ENCODE measurements at regions not wholly inside any gene's neighbourhood (a gene's known extent, or its start where the extent isn't known, plus 50 kb on each side); places are given as distances from the start of the nearest gene placed in this dataset.

DNA sequence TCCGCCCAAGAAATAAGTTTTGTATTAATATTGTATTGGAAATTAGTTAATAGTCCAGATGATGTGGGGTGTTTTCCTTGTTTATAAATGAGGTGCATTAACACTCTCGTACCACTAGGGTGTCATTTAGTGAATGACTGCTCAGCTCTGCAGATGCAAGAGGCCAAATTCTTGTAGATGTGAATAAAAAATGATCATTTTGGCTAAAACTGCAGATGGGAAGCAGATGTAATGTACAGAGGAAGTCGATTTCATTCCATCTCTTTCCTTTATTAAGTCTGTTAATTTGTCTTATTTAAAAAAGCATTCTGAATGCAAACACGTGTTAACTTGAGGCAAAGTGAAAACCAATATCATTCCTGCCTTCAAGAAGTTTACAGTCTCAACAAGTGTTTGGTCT is 108.1 kb downstream of the DHX15 start:
- peak; percentile 29 for DNase-seq (ENCODE audit: low spot score)

DNA sequence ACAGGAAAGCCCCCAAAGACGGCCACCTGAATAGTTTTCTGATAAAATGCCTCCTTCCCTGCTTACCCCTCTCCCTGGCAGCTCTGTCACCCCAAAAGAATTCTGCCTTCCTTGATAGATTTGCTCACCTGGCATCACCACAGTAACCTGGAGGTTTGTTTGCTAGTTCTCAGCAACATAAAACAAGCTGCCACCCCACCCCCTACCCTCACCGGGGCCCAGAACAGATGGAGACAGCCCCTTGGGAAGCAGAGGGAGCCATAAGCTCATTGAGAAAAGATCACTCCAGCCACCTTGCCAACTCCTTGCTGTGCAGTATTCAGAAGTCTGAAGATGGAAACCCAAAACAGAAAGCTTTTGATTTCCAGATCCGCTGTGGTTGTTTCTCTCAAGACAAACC is 108.6 kb downstream of the DHX15 start:
- DNase-seq (ENCODE audit: low spot score): no peak

DNA sequence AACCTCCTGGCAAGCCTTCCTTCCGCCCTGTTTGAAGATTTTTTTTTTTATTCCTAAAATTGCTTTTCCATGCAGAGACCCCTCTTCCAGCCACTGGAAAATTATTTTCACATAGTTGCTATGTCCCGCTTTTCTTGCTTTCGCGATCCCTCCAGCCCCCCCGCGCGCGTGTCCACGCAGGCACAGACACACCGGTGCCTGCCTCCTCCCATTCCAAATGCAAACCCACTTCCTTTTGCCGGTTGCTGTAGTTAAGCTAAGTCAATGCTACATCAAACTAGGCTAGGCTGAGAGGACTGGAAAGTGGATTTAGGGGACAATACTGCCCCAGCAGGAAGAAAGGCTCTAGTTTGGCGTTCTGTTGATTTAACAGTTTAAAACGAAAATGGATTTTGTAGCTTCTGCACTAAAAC is 111.0 kb downstream of the DHX15 start:
- peak; percentile 39 for DNase-seq (ENCODE audit: low spot score)

DNA sequence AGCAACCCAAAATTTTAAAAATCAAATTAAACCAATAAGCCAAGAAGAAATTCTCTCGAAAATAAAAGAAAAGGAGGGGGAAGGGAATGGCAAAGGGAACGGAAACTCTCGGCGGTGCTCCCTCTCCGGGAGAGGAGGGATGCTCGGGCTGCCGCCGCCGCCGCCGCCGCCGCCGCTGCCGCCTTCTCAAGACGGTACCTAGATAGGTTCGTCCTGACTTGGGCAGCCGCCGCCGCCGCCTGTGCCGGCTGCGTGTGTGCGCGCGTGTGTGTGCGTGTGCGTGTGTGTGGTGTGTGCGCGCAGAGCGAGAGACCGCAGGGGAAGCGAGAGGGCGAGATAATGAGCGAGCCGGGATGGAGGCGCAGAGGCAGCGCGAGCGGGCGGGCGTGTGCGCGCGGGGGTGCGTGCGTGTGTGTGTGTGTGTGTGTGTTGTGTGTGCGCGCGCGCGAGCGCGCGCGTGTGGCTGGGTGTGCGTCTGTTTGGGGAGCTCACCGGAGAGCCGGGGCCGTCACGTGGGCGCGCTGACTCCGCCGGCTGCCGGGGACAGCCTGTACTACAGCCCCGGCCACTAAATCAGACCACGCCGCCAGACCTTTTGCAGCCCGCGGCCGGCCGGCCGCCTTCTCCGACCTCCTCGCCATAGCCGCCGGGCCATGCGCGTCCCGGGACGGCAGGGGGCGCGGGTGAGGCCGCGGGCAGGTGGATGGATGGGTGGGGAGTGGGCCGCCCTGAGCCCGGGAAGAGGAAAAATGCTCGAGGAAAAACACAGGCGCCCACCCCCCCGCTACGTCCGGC is 111.6 kb downstream of the DHX15 start:
- peak; percentile 64 for DNase-seq (ENCODE audit: low spot score)

DNA sequence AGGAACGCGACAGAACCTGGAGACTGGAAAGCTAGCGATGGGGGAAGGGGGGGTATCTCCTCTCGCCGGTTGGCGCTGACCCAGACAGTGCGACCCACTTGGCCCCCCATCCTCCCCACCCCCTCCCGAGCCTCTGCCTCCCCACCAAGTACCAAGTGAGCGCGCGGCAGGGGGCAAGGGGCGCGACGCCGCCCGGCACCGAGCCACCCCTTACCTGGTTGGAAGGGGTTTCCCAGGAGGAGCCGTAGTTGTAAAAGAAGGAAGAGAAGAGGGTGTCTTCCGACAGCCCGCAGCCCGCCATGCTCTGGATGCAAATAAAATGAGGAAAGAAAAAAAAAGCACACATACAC is 112.2 kb downstream of the DHX15 start:
- no peak for DNase-seq (ENCODE audit: low spot score)

DNA sequence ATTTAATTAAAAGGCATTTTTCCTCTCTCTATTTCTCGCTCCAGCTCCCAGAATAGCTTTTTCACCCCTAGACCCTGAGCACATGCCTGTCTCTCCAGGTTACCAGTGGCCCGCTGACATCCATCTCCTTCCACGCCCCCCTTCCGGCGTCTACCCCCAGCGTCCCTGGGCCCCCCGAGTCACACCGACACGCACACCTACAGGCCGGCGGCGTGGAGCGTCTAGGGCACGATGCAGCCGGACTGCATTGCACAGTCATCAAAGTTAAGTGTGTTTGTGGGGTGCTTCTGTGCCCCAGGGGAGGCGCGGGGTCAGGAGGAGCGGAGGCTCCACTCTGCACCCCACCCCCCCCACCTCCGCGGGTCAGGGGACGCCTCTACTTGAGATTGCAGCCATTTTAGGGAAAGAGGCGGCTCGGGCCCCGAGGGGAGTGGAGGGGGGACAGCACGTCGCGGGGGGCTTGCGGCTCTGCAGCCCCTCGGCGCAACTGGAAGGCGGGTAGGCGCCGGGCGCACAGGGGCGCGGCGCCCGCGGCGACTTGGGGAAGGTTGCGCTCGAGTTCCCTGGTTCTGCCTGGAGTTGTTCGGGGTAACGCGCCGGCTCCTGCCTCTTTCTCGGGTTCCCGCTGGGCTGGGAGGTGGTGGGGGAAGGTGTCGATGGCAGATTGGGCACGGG is 112.7 kb downstream of the DHX15 start:
- DNase-seq (ENCODE audit: low spot score): no peak

DNA sequence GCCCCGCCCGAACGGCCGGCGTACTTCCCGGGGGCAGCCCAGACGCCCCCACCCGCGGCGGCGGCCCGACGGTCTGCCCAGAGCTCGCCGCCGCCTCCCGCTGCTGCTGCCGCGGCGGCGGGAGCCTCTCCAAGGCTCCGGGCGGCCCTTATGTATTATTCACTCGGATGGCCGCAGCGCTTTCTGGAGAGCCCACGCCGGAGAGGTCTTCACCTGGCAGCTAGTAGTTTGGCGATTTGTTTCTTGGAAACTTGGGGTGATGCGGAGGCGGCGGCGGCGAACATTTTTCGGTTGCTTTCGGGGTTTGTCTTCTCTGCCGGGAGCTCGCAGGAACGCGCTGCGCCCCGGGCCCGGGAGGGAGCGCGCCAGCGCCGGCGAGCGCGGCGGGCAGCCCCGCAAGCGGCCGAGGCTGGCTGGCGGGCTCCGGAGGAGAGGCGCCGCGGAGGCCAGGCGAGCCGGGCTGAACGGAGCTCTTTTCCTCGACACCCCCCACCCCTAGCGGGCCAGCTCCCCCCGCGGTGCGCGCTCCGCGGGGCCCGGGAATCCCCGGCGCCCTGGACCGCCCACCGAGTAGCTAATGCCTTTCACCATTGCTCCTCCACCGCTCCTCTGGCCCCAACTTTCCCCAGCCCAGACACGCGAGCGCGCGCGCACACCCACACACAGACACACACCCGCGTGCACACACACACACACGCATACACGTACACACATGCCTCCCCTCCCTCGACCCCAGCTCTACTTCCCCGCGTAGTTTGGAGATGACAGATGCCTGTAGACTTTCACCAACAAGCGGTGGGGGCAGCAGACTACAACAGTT is 113.5 kb downstream of the DHX15 start:
- no peak for DNase-seq (ENCODE audit: low spot score)

DNA sequence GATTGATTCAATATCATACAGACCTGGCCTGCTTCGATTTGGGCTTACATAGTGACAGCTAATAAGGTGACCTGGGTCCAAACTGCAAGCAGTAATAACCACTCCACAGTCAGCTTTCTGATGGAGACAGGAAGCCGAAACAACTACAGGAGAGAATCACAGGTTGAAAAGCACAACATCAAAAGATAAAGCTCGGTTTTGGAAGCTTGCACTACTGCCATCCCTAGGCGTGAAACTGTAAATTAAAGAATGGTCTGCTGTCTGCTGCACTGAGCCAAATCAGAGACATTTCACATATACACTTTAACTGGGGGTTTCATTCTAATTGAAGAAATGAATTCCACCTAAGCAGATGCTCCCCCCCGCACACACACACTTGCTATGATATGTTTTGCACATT is 116.3 kb downstream of the DHX15 start:
- DNase-seq (ENCODE audit: low spot score): no peak

DNA sequence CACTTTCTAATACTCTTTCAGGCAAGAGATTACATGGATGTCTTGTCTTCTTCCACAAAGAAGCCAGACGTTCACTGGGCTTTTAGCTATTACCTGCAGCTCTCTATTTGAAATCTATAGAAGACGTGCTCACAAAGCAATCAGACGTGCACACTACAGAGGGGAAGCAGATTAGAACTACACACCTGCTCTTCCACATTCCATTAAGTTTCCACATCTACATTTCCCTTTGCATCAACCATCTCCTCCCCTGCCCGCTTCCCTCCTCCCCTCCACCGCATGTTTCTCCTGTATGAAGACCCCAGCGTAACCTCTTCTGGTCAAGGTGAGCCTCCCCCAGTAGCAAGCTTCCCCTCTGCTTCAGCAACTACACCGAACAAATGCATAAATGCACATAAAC is 119.8 kb downstream of the DHX15 start:
- DNase-seq (ENCODE audit: low spot score): no peak

DNA sequence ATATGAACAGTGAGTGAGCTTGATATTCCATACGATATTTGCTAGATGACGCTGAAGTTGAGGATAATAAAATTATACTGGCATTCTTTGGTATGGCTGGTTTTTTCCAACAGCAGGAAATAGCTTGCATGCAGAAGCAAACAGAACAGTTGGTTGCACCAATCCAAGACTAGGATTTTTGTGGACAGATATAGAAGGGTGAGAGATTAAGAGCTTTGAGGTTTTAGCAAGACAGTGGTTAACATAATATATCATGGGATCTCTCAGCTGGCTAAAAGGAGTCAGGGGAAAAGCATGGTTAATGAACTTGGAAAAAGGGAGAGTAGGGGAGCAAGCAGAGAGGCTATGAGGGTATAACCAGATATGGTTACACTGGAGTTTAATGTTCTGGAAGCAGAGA is 127.9 kb downstream of the DHX15 start:
- DNase-seq (ENCODE audit: low spot score): no peak

DNA sequence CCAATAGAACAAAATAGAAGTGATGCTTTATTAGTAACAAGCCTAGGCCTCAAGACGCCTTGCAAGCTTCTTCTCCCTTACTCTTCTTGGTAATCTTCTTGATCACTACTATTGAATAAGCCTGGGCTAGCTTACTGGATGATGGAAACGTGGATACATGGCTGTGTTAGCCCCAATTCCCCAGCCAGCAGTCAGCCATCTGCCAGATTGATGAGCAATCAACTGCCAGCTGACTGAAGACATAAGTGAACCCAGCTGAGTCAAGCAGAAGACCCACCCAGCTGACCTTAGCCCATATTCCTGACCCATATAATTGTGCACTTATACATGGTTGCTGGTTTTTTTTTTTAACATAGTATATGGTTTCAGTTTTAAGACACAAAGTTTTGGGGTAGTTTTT is 130.4 kb downstream of the DHX15 start:
- no peak for DNase-seq (ENCODE audit: low spot score)

DNA sequence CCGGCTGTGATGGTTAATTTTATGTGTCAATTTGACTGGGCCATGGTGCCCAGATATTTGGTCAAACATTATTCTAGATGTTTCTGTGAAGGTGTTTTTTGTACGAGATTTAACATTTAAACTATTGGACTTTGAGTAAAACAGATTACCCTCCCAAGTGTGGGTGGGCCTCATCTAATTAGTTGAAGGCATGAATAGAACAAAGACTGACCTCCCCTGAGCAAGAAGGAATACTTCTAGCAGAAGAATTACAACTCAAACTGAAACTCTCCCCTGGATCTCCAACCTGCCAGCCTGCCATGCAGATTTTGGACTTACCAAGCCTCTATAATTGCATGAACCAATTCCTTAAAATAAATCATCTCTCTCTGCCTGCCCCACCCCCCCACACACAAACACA is 132.5 kb downstream of the DHX15 start:
- DNase-seq (ENCODE audit: low spot score): no peak

DNA sequence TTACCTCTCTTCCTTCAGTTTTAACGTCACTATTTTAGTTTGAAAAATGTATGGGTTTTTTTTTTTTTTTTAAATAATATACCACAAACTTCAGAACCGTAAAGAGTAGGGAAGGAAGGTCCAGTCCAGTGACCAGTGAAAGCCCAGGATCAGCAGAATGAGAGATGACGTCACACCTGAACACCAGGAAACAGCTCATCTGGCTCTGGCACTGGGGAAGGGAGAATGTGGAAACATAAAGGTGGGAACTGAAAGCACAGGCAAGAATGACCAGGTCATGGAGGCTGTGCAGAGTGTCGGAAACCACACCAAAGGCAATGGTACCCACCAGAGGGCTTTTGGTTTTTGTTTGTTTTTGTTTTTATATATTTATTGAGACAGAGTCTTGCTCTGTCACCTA is 141.2 kb downstream of the DHX15 start:
- no peak for DNase-seq (ENCODE audit: low spot score)

DNA sequence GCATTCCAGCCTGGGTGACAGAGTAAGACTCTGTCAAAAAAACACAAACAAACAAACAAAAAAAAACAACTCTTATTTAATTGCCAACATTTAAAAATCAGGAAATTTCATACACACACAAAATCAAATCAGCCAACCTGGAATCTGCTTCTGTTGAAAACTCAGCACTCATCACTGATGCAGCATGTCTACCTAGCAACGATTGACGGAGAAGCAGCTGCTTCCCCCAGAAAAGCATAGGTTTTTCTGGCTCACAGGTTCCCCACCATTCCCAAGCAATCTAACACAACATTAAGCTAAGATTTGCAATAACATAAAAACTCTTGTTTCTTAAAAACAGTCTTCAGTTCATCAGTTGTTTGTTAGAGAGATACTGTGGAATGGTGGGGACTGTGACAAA is 143.6 kb downstream of the DHX15 start:
- DNase-seq (ENCODE audit: low spot score): no peak

DNA sequence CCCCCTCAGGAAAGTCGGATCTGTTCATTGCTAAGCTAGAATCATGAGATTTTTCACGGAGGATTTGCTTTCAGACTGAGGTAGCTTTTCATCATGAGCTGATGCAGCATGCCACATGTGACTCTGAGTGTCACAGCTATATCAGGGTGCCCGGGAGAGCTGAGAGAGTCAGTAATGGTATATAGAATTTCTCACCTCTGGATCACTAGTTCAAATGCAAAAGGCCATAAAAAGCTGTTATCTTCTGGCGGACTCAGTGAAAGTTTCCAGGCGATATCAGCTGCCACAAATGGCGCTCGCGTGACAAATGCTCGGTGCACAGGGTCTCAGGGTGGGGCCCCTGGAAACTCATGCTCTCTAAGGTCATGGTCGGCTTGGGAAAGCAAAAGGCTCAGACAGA is 150.1 kb downstream of the DHX15 start:
- DNase-seq (ENCODE audit: low spot score): no peak

DNA sequence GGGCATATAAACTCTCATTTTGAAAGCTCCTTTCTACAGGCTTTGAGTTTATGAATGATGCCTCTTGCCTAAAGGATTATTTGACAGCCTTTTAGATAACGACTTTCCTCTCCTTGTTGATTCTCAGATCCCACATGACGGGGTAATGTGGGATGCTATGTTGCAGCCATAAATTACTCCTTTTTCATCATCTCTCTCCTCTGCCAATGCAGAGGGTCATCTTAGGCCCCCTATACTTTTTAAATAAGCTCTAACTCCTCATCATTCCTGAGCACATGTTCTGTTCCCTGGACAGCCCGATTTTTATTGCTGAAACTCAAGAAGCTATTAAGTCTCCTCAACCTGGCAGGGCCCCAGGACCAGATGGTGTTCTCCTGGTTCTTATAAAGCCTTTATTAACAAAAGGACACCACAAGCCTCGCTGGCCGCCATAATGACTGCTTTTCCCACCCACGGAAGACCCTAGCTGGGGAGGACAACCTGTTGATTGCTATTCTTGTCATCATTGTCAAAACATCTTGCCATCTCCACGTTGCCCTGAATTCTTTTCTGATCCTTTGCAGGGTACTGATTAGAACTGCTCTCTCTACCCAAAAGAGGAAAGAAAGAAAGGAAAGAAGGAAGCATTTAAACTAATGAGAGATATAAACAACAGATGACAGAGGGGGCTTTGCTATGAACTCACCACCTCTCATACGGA is 150.7 kb downstream of the DHX15 start:
- DNase-seq (ENCODE audit: low spot score): no peak

DNA sequence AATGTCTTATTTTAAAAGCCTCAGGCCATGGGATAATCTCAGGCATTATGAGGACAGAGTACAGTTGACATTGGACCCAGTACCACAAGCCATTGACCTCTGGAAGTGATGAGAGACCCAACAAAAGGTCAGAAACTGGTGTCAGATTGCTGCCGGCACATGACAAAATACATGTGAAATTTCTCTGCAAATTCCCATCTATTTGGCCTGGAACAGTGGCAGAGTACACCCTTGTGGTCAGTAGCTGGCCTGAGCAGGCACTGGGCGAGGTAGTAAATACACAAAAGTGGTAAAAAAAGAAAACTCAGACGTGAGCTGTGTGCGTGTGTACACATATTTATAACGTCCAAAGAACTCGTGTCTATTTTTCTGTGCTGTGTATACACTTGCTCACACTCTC is 155.5 kb downstream of the DHX15 start:
- no peak for DNase-seq (ENCODE audit: low spot score)

DNA sequence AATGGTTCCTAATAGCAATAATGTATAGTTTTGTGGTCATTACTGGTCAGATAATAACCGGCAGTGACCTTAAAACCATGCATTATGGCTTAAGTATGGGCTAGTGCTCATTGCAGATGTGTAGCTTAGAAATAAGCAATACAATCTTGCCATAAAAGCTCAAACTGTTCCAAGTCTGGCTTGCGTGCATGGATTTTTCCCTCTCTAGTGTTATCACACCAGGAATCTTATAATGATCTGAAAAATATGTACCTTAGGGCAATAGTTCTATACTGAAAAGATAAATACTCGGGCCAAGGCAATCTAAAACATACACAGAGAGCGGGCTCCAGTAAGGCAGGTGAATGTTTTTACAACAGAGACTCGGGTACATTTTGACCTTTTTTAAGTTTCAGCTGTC is 157.8 kb downstream of the DHX15 start:
- DNase-seq (ENCODE audit: low spot score): no peak

DNA sequence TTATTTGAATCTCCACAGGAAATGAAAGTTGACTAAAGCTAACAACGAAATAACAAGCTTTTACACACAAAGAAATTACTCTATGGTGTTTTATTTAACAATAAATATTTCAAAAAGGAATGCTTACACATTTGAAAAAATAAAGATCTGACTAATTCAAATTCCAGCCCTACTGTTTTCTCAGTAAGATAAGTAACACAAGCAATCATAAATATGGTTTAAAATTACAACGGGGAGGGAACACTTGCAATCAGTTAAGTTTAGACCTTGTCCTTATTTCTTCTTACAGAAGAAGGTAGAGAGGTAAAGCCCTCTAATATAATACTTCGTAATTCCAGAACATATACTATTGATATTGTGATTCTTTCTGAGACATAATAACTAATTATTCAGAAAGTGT is 158.5 kb downstream of the DHX15 start:
- DNase-seq (ENCODE audit: low spot score): no peak

DNA sequence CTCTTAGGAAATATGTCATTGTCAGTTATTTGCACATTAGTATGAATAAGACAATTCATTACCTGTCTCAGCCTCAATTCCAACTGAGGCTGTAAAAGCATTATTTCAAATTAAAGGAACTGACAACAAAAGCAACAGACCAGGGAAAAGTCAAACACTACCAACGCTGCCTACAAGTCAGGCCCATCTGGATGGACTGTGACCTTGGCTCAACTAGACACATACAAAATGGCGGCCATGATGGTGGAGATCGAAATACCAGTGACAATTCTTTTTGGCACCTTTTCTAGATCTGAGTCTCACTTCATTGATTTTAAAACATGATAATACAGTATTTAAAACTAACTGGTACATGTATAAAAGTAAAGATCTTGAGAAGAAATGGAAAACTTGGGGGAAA is 160.7 kb downstream of the DHX15 start:
- DNase-seq (ENCODE audit: low spot score): no peak

DNA sequence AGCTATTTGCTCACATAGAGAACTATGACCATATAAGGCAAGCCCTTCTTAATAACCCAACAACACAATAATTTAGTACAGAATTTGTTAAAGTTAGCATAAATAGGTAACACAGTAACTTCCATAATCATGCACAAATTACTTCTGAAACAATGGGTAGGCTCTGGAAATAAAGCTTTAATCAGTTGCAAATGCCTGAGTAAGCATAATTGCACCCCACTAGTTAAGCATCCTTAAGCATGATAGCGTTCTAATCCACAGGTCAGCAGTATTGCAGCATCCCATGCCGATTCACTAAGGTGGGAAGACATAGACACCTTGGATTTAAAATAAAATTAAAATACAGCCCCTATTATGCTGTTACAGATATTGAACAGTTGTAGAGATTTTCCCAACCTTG is 161.7 kb downstream of the DHX15 start:
- no peak for DNase-seq (ENCODE audit: low spot score)

DNA sequence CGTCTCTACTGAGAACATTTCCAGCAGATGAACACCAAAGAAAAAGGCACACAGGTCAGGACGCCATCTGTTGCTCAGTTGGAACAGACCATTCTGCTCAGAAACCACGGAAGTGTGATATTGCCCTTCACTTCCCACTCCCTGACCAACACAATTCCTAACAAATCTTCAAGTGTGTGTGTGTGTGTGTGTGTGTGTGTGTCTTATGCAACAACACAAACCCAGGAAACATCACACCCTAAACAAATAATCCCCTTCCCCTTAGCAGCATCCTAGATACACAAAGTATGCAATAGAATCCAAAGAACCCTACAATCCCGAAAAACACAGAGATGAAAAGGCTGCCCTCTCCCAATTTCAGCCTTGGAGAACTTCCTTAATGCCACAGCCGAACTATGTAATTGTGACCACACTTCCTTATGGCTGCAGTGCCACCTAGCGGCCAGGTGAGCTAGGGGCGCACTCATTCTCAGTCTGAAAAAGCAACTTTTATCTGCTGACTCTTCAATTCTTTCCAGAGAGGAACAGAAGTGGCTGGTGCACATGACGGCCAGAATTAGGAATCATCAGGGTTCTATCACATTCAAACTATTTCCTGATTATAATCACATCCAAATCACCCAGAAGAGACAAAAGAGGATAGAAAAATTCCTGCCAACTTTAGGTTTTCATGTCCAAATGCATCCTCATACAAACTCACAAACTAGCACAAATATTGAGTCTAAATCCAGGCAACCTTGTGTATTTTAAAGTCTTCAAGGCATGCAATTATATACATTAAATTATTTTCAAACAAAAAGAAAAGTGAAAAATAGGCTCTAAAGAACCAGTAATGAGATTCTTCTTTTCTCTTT is 164.9 kb downstream of the DHX15 start:
- peak; percentile 80 for DNase-seq (ENCODE audit: low spot score)
